ENCODE measurements at regions not wholly inside any gene's neighbourhood (a gene's known extent, or its start where the extent isn't known, plus 50 kb on each side); places are given as distances from the start of the nearest gene placed in this dataset.

DNA sequence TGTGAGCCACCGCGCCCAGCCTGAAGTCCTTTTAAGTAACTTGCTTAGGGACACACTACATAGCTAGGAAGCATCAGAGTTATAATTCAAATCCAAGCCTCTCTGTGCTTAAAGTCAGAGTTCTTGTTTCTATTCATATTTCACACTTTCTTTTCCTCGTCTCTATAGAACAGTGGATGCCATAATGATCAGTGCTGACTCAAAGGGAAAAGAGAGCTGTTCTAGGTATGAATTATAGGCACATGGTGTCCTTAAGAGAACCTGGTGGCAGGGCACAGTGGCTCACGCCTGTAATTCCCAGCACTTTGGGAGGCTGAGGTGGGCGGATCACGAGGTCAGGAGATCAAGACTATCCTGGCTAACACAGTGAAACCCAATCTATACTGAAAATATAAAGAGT is 400.2 kb upstream of the DDI1 start:
- Mint-ChIP-seq H3K36me3 (ENCODE audit: insufficient read depth) (no peaks in the 10 kb centered on the region), H3K4me1 (ENCODE audit: low read depth) (no peaks in the 10 kb centered on the region), H3K27ac (no peak overlapping the region), H3K4me3 (ENCODE audit: low read depth) (no peak overlapping the region), H3K9me3 (ENCODE audit: low read depth) (no peaks in the 10 kb centered on the region), H3K27me3 (no peaks in the 10 kb centered on the region)
- TF ChIP-seq, protein P1, sequence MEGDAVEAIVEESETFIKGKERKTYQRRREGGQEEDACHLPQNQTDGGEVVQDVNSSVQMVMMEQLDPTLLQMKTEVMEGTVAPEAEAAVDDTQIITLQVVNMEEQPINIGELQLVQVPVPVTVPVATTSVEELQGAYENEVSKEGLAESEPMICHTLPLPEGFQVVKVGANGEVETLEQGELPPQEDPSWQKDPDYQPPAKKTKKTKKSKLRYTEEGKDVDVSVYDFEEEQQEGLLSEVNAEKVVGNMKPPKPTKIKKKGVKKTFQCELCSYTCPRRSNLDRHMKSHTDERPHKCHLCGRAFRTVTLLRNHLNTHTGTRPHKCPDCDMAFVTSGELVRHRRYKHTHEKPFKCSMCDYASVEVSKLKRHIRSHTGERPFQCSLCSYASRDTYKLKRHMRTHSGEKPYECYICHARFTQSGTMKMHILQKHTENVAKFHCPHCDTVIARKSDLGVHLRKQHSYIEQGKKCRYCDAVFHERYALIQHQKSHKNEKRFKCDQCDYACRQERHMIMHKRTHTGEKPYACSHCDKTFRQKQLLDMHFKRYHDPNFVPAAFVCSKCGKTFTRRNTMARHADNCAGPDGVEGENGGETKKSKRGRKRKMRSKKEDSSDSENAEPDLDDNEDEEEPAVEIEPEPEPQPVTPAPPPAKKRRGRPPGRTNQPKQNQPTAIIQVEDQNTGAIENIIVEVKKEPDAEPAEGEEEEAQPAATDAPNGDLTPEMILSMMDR (IDR thresholded peaks at IDR 0.05; ENCODE audit: unreplicated experiment), result no peak
- DNase-seq (ENCODE audit: low spot score, unreplicated experiment), result no peak

DNA sequence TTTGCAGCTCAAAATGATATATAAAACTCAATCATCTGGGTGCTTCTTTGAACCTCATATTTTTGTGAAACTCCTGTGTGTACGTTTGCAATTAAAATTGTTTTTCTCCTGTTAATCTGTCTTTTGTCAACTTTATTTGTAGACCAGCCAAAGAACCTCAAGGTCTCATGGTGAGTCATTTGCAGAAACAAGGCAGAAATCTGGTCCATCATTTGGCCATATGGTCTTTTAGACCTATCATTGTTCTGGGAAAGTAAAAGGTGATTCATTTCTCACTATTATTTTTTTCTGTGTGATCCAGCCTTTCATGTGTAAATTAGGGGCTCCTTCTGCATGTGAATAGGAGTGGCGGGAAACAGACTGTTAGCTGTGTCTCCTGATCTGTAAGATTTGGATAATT is 399.1 kb upstream of the DDI1 start:
- Mint-ChIP-seq H3K4me1 (ENCODE audit: low read depth) (no peaks in the 10 kb centered on the region), H3K27me3 (no peaks in the 10 kb centered on the region), H3K9me3 (ENCODE audit: low read depth) (no peaks in the 10 kb centered on the region), H3K4me3 (ENCODE audit: low read depth) (no peak overlapping the region), H3K36me3 (ENCODE audit: insufficient read depth) (no peaks in the 10 kb centered on the region), H3K27ac (no peak overlapping the region)
- TF ChIP-seq, protein P1 (IDR thresholded peaks at IDR 0.05; ENCODE audit: unreplicated experiment), result no peak
- no peak for DNase-seq (ENCODE audit: low spot score, unreplicated experiment)

DNA sequence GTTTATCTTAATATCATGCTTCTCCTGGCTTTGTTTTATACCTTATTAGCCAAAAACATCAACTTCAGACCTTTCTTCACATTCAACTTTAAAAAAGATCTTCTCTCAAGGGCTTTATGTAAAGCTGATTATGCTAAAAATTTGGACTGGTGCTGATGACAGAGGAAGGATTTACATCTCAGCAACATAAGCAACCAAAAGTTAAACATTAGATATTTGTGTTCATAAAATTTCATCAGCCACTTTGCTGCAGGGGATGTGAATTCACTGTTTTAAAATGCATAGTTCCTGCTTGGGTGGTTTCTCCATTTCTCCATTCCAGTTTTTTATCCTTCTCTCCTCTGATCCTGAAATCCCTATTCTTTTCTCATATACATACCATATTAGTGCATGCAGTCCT is 398.6 kb upstream of the DDI1 start:
- H3K27me3 Mint-ChIP-seq, result no peaks in the 10 kb centered on the region
- H3K36me3 Mint-ChIP-seq (ENCODE audit: insufficient read depth), result no peaks in the 10 kb centered on the region
- no peak for DNase-seq (ENCODE audit: low spot score, unreplicated experiment)
- H3K4me3 Mint-ChIP-seq (ENCODE audit: low read depth), result no peak overlapping the region
- H3K27ac Mint-ChIP-seq, result no peak overlapping the region
- H3K4me1 Mint-ChIP-seq (ENCODE audit: low read depth), result no peaks in the 10 kb centered on the region
- TF ChIP-seq, protein P1 (IDR thresholded peaks at IDR 0.05; ENCODE audit: unreplicated experiment), result no peak
- H3K9me3 Mint-ChIP-seq (ENCODE audit: low read depth), result no peaks in the 10 kb centered on the region

DNA sequence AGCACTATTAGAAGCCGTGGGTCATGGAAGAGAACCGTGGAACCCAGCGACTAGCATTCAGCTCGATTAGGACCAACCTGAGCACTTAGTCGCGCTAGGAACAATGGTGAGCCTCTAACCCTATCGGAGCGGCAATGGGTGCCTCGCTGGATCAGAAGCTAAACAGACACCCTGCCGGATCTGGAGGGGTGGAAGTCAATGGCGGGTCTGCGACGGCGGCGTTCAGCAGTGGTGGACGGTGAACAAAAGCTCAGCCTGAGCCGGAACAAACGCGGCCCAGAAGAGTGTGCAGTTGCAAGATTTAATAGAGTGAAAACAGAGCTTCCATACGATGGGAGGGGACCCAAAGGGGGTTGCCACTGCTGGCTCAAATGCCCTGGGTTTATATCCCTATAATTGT is 391.8 kb upstream of the DDI1 start:
- Mint-ChIP-seq H3K27me3 (no peaks in the 10 kb centered on the region), H3K36me3 (ENCODE audit: insufficient read depth) (no peaks in the 10 kb centered on the region), H3K4me1 (ENCODE audit: low read depth) (no peaks in the 10 kb centered on the region), H3K9me3 (ENCODE audit: low read depth) (no peaks in the 10 kb centered on the region), H3K4me3 (ENCODE audit: low read depth) (no peak overlapping the region), H3K27ac (no peak overlapping the region)
- TF ChIP-seq, protein P1 (IDR thresholded peaks at IDR 0.05; ENCODE audit: unreplicated experiment), result no peak
- no peak for DNase-seq (ENCODE audit: low spot score, unreplicated experiment)

DNA sequence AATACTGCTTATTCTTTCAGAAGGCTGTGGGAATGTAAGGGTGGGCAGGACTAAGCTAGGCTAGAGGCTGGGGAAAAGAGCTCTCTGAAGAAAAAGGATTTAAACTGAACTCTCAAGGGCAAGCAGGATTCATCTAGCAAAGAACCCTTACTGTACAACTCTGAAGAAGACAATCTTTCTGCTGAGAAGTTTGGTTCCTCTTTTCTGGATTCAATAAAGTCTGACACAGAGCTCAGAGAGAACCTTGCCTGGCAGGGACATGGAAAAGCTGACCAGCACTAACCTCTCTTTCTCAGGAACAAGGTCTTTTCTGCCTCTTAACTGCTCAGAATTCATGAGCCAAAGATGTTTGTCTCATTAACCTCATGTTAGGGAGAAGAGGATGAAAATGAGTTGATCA is 388.4 kb upstream of the DDI1 start:
- H3K4me3 Mint-ChIP-seq (ENCODE audit: low read depth), result no peak overlapping the region

More for the DNA sequence above, 388.4 kb upstream of the DDI1 start:
- Mint-ChIP-seq H3K36me3 (ENCODE audit: insufficient read depth) (no peaks in the 10 kb centered on the region), H3K4me1 (ENCODE audit: low read depth) (no peaks in the 10 kb centered on the region), H3K27ac (no peak overlapping the region), H3K9me3 (ENCODE audit: low read depth) (peaks cover 10% of the 10 kb centered on the region), H3K27me3 (no peaks in the 10 kb centered on the region)
- TF ChIP-seq, protein P1 (IDR thresholded peaks at IDR 0.05; ENCODE audit: unreplicated experiment), result no peak
- no peak for DNase-seq (ENCODE audit: low spot score, unreplicated experiment)
